Suprapubic skin (tissue), 4 donors: ENCODE measurements at regions not wholly inside any gene's neighbourhood (a gene's known extent, or its start where the extent isn't known, plus 50 kb on each side); places are given as distances from the start of the nearest gene placed in this dataset.

Experiments
- DNase-seq, 2 donors: peaks; one replicate each; pipeline ENCODE4 v3.0.0-alpha.2; 2019; ENCODE audit warnings: low spot score in 2 of 2
- H3K27ac ChIP-seq: fragments of 200-600 bp; sonication (generic); one replicate; pipeline ENCODE4 v1.5.1; 2019
- H3K27me3 ChIP-seq: fragments of 200-600 bp; sonication (generic); one replicate; pipeline ENCODE4 v1.5.1; 2019
- H3K36me3 ChIP-seq: fragments of 200-600 bp; sonication (generic); one replicate; pipeline ENCODE4 v1.5.1; 2019
- H3K4me1 ChIP-seq: fragments of 200-600 bp; sonication (generic); one replicate; pipeline ENCODE4 v1.5.1; 2019
- H3K4me3 ChIP-seq: fragments of 200-600 bp; sonication (generic); one replicate; pipeline ENCODE4 v1.5.1; 2019; ENCODE audit warnings: mild to moderate bottlenecking
- H3K9me3 ChIP-seq: fragments of 200-600 bp; sonication (generic); one replicate; pipeline ENCODE4 v1.5.1; 2019
- CTCF ChIP-seq, 2 donors: fragments of 200-600 bp in 1 of 2; fragments of 450-650 bp in 1 of 2; sonication (generic) in 1 of 2; IDR thresholded peaks; one replicate each; pipeline ENCODE4 v1.5.1; 2016 to 2019; ENCODE audit warnings: antibody characterized with exemption in 2 of 2, mild to moderate bottlenecking in 1 of 2, moderate library complexity in 1 of 2
- EP300 ChIP-seq: sonication (generic); formaldehyde crosslinking; IDR thresholded peaks from one replicate; pipeline ENCODE4 v1.6.1; 2017; ENCODE audit warnings: antibody characterized with exemption
- POLR2A ChIP-seq, 2 donors: fragments of 450-650 bp; IDR thresholded peaks; one replicate each; pipeline ENCODE4 v1.6.1; 2017; ENCODE audit warnings: antibody characterized with exemption in 2 of 2, mild to moderate bottlenecking in 2 of 2, moderate library complexity in 2 of 2
- POLR2AphosphoS5 ChIP-seq, 3 donors: sonication (generic); formaldehyde crosslinking; IDR thresholded peaks; one replicate each; pipeline ENCODE4 v1.6.1; 2017; ENCODE audit warnings: antibody characterized with exemption in 3 of 3
- WGBS: methylation state at CpG from one replicate; pipeline ENCODE4 v1.1.5; 2018; 5-methylcytosine and 5-hydroxymethylcytosine counted together

- no peak overlapping the region for H3K4me3 ChIP-seq
Measured at GRCh38 chr13:106274551-106275203, 260.8 kb downstream of the EFNB2 start.

GRCh38 chr13:106263801-106264200, 271.7 kb downstream of the EFNB2 start:
- 75% methylated on average over 4 of the region's 4 CpGs for WGBS

More at GRCh38 chr13:106274551-106275203, 260.8 kb downstream of the EFNB2 start:
- DNase-seq = no peak
- H3K4me1 ChIP-seq = no peaks in the 10 kb centered on the region
- no peaks in the 10 kb centered on the region for H3K36me3 ChIP-seq
- WGBS = 87% methylated on average over 3 of the region's 3 CpGs
- no peaks in the 10 kb centered on the region for H3K9me3 ChIP-seq
- no peak for TF ChIP-seq POLR2AphosphoS5 (IDR thresholded peaks at IDR 0.05)
- no peak for TF ChIP-seq CTCF (IDR thresholded peaks at IDR 0.05)
- TF ChIP-seq EP300 = no peak
- TF ChIP-seq POLR2A (IDR thresholded peaks at IDR 0.05) = no peak
- H3K27me3 ChIP-seq = no peaks in the 10 kb centered on the region
- H3K27ac ChIP-seq = no peak overlapping the region

GRCh38 chr13:106262886-106263285, 272.6 kb downstream of the EFNB2 start:
- no peak for DNase-seq
- Histone ChIP-seq H3K4me1 (no peaks in the 10 kb centered on the region), H3K9me3 (peaks cover 6% of the 10 kb centered on the region), H3K36me3 (no peaks in the 10 kb centered on the region), H3K4me3 (no peak overlapping the region), H3K27ac (no peak overlapping the region), H3K27me3 (no peaks in the 10 kb centered on the region)
- TF ChIP-seq POLR2AphosphoS5 (IDR thresholded peaks at IDR 0.05) (no peak), POLR2A (IDR thresholded peaks at IDR 0.05) (no peak), EP300 (no peak), CTCF (IDR thresholded peaks at IDR 0.05) (no peak)
- WGBS = 75% methylated on average over 8 of the region's 8 CpGs

More at GRCh38 chr13:106263801-106264200, 271.7 kb downstream of the EFNB2 start:
- Histone ChIP-seq H3K27ac (no peak overlapping the region), H3K9me3 (peaks cover 6% of the 10 kb centered on the region), H3K36me3 (no peaks in the 10 kb centered on the region), H3K27me3 (no peaks in the 10 kb centered on the region), H3K4me1 (no peaks in the 10 kb centered on the region), H3K4me3 (no peak overlapping the region)
- no peak for DNase-seq
- TF ChIP-seq POLR2A (IDR thresholded peaks at IDR 0.05) (no peak), EP300 (no peak), POLR2AphosphoS5 (IDR thresholded peaks at IDR 0.05) (no peak), CTCF (IDR thresholded peaks at IDR 0.05) (no peak)

GRCh38 chr13:106261450-106261849, 274.0 kb downstream of the EFNB2 start:
- no peaks in the 10 kb centered on the region for H3K36me3 ChIP-seq
- 93% methylated on average over 7 of the region's 7 CpGs for WGBS

GRCh38 chr13:106260352-106260751, 275.1 kb downstream of the EFNB2 start:
- Histone ChIP-seq H3K9me3 (peaks cover 6% of the 10 kb centered on the region), H3K4me3 (no peak overlapping the region), H3K27ac (no peak overlapping the region), H3K4me1 (no peaks in the 10 kb centered on the region), H3K27me3 (no peaks in the 10 kb centered on the region), H3K36me3 (no peaks in the 10 kb centered on the region)
- no peak for TF ChIP-seq POLR2A (IDR thresholded peaks at IDR 0.05)
- TF ChIP-seq CTCF (IDR thresholded peaks at IDR 0.05) = no peak
- TF ChIP-seq POLR2AphosphoS5 (IDR thresholded peaks at IDR 0.05) = no peak
- TF ChIP-seq EP300 = no peak
- 96% methylated on average over 14 of the region's 20 CpGs for WGBS
- no peak for DNase-seq

More at GRCh38 chr13:106261450-106261849, 274.0 kb downstream of the EFNB2 start:
- peaks cover 6% of the 10 kb centered on the region for H3K9me3 ChIP-seq
- TF ChIP-seq POLR2A (IDR thresholded peaks at IDR 0.05) (no peak), POLR2AphosphoS5 (IDR thresholded peaks at IDR 0.05) (no peak), EP300 (no peak), CTCF (IDR thresholded peaks at IDR 0.05) (no peak)
- H3K27me3 ChIP-seq = no peaks in the 10 kb centered on the region
- H3K27ac ChIP-seq = no peak overlapping the region
- no peak overlapping the region for H3K4me3 ChIP-seq
- DNase-seq = no peak
- H3K4me1 ChIP-seq = no peaks in the 10 kb centered on the region
